Fibroblast of villous mesenchyme (primary cell): ENCODE measurements at regions not wholly inside any gene's neighbourhood (a gene's known extent, or its start where the extent isn't known, plus 50 kb on each side); places are given as distances from the start of the nearest gene placed in this dataset.
"Not testable (repeated sequence)": the region's sequence is repeated elsewhere in the genome, so short reads cannot be mapped to it uniquely, and the experiment has no call there.

ENCODE experiments used
- DNase-seq: peaks from one replicate; pipeline ENCODE4 v3.0.0-alpha.2; 2010; ENCODE audit warnings: low read depth
- H3K4me3 ChIP-seq: 2 replicates; pipeline ENCODE4 v1.5.1; 2011; ENCODE audit warnings: low read depth, mild to moderate bottlenecking, low read length
- TF ChIP-seq, protein P1 (sequence below): IDR thresholded peaks from 2 replicates; pipeline ENCODE4 v1.5.1; 2012; ENCODE audit warnings: low read depth, mild to moderate bottlenecking, low read length; ENCODE audit not compliant: insufficient read depth

DNA sequence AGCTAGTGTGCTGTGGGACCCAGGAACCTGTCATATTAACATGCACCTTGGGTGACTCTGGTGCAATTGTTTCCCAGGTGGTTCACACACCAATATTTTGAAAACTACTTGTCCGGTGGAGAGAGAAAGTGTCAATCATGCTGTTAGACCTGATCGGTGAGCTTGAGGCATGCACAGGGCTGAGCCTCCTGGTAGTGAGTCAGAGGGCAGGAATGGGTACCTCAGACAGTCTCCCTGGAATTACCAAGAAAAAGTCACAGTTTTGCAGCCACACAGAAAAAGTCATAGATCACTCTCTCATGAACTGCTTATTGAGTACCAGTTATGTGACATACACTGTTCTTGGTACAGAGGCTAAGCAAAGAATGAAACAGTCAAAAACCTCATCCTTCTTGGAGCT, 140.1 kb upstream of the NFIA start:
- no peak overlapping the region for H3K4me3 ChIP-seq
- TF ChIP-seq, protein P1, sequence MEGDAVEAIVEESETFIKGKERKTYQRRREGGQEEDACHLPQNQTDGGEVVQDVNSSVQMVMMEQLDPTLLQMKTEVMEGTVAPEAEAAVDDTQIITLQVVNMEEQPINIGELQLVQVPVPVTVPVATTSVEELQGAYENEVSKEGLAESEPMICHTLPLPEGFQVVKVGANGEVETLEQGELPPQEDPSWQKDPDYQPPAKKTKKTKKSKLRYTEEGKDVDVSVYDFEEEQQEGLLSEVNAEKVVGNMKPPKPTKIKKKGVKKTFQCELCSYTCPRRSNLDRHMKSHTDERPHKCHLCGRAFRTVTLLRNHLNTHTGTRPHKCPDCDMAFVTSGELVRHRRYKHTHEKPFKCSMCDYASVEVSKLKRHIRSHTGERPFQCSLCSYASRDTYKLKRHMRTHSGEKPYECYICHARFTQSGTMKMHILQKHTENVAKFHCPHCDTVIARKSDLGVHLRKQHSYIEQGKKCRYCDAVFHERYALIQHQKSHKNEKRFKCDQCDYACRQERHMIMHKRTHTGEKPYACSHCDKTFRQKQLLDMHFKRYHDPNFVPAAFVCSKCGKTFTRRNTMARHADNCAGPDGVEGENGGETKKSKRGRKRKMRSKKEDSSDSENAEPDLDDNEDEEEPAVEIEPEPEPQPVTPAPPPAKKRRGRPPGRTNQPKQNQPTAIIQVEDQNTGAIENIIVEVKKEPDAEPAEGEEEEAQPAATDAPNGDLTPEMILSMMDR, result no peak
- DNase-seq, result no peak

DNA sequence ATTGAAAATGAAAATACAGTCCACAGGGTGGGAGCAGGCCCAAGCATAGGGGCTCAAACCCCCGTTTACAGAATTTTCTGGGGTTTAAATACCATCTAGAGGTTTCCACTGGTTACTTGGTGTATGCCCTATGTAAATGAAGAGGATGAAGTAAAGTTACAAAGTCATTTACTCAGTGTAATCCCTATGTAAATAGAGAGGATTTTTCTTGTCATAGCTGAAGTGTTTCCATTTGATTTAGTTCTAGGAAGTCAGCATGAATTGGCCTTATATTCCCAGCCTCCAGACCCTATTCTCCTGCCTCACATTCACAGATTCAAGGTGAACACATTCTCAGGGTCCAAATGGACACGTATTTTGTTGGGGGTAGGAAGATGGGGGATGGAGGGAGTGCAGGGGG, 141.7 kb upstream of the NFIA start:
- not testable (repeated sequence) for DNase-seq, H3K4me3 ChIP-seq

DNA sequence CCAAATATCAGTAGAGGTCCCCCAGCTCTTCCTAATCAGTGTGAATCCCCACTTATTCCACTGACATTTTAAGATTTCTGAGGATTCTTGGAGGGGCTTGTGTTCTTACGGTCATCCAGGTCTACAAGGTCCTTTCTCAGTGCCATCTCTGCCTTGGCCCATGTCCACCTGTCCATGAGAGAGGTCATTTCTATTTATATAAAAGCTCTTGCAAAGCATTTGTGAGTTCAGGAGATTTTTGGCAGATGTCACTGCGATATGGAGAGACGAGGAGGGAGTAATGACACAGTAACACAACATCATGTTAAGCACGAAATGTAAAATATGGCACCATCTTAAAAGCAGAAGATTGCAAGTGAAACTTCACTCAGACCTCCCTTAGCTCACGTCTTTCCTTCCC, 144.6 kb upstream of the NFIA start:
- no peak for DNase-seq
- H3K4me3 ChIP-seq, result no peak overlapping the region
- TF ChIP-seq, protein P1, result no peak

DNA sequence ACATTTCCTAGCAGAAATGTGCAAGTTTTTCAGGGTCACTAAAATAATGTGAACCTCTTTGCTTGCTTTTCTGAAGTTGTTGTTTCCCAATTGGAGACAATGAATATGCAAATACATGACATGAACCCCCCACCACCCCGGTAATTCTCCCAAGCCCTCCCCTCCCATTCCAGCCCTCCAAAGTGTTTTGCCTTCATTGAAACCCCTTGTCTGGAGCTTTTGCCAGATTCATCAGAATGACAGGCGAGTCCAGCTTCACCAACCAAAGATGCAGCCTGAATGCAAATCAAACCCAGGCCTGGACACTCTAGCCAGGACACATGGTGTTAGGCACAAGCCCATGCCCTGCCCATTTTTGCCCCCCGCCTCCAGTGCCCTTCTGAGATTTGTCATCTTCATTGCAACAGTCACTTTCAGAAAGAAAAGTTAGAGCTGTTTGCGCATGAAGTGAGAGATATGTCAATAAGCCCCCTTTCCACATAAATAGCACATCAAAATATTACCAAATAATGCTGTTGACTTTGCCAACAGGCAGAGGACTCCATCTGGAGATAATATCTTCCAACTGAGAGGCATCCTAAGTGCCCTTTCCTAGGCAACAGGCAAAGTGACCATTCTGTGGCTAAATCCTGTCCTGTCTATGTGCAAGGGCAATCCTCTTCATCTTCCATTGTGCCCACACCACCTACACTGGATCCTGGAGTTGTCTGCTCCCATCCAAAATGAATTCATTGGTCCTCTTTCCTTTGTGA, 145.6 kb upstream of the NFIA start:
- TF ChIP-seq, protein P1, result no peak
- no peak for DNase-seq

DNA sequence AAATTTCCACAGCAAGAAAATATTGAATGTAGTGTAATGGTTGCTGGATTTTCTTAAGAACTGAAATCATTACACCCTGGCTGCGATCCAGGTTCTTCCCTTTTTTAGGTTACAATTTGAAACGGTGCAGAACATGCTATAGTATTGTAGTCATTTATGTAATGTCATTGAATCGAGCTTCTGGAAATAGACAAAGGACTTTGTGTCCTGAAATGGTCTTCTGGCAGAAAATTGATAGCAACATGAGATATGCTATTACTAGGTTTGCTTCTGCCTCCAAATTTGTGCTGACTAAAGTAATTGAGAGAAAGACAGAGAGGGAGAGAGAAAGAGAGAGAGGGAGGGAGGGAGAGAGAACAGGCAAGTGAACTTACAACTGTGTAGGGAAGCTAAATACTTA, 146.2 kb upstream of the NFIA start:
- TF ChIP-seq, protein P1, result no peak
- DNase-seq, result no peak
- no peak overlapping the region for H3K4me3 ChIP-seq

More for the DNA sequence above, 145.6 kb upstream of the NFIA start:
- no peak overlapping the region for H3K4me3 ChIP-seq

DNA sequence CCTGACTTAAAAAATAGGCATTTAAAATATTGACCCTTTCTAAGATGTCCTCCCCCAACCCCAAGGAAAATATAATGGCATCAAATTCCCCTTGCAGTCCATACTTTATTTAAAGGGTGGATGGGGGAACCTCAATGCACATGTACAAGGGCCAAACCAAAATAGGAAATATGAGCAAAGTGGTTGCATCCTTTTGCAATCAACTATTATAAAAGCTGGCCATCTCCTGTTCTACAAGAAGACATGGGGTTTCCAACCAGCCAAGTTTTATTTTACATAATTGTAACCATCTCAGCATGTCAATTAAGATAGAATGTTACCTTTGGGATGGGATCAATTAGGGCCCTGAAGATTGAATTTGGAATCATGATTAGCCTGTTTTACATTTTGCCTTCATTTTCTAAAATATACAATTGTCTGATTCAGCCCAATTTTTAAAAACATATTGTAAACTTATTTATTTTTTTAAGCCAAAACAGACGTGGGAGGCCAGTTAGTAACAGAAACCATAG, 146.7 kb upstream of the NFIA start:
- H3K4me3 ChIP-seq, result no peak overlapping the region
- no peak for DNase-seq
- TF ChIP-seq, protein P1, result no peak

DNA sequence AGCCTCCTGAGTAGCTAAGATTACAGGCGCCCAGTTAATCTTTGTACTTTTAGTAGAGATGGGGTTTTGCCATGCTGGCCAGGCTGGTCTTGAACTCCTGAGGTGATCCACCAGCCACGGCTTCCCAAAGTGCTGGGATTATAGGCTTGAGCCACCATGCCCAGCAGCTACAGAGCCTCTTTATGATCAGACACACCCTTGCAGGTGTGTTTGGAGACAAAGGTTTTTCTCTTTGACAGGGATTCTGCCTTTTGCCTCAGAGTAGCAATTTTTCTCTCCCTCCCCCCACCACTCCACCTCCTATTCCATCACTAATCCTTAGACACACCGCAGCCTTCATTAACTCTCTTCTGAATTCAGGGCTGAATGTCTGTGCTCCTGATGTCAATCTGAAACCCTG, 152.2 kb upstream of the NFIA start:
- H3K4me3 ChIP-seq, result no peak overlapping the region
- TF ChIP-seq, protein P1, result no peak
- DNase-seq, result no peak
